ENCODE measurements at regions not wholly inside any gene's neighbourhood (a gene's known extent, or its start where the extent isn't known, plus 50 kb on each side); places are given as distances from the start of the nearest gene placed in this dataset.

DNA sequence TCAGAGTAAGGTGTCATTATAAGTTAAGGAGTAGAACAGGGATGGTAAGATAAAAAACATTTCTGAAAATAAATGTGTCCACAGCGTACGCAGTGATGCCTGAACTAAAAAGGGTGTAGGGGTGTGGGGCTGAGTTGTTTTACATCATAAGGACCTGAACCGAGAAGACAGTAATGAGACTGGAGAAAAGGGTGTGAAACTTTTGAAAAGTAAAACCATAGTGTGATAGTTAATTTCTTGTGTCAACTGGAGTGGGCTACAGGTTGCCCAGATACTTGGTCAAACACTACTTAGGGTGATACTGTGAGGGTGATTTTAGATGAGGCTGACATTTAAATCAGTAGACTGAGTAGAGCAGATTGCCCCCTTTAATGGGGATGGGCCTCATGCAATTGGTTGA is 169.0 kb upstream of the PRPS1L1 start:
- intact Hi-C loops (cut with DNase I) = no loop called here
- no peak for DNase-seq

DNA sequence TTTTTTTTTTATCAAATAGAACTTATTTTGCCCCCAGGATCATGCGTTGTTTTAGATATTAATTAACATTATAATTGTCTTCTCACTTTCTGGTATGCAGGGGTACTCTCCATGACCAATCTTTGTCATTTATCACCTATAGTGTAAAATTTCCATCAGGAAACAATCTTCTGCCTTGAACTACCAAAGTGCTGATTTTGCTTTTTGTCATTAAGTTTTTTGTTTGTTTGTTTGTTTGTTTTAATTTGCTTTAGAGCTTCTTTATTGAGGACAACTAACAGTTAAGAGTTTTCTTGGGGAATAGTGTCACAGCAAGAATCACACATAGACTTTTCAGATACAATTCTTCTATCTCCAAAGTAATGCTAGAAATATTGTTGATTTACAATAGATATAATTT is 171.2 kb upstream of the PRPS1L1 start:
- DNase-seq = no peak
- intact Hi-C loops (cut with DNase I) = no loop called here

DNA sequence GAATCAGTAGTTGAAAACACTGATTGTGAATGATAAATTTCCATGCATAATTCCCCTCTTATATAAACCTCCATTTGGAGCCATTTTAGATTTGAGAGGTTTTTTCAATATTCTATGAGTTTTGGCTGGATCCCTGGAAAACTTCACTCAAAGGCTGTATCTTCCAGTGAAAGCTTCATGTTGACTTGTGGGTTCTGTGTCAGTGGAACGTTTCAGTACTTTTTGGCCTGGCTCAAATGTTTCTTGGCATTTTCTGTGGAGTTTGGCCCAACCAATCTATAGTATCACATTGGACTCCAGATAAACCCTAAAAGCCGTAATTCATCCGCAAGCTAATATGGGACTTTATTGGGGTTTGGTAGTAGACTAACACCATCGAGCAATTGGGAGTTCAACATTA is 172.6 kb upstream of the PRPS1L1 start:
- intact Hi-C loops (cut with DNase I) = no loop called here
- no peak for DNase-seq

GRCh38 chr7:18200855-18201254 is 173.2 kb upstream of the PRPS1L1 start:
- peak in 6 of 10 donors; percentile 15 to 89 (median 61) for DNase-seq
- intact Hi-C loops (cut with DNase I) = no loop called here

- intact Hi-C loops (cut with DNase I) = no loop called here
- DNase-seq = peak in 1 of 10 donors; percentile 40
Measured at GRCh38 chr7:18201350-18201749, 173.7 kb upstream of the PRPS1L1 start.

DNA sequence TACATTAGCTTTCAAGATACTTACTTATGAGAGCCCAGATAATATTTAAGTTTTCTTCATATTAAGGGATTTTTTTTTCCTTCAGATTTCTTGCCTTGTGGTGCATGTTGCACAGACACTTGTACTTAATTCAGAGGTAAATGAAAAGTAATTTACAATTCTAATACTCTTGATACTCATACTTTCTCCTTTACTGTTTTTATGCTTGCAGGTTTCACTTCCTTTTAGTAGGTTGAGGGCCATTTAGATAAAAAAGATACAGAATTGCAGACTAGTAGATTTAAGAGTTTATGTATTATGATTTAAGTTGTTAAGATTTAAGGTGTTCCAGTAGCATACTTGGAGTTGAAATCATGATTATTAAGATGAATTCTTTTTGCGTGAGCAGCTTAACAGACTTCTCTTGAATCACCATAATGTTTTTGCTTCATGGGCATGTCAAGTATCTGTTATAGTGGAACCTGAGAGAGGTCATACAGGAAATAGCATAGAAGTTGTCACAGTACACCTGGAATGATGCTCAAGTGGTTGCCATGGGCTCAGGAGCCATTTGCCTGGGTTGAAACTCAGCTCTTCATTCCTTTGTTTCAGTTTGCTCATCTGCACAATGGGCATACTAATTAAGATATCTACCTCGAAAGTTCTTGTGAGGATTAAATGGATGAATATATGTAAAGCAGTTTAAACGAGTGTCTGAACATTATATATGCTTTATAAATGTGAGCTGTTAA is 174.8 kb upstream of the PRPS1L1 start:
- intact Hi-C loops (cut with DNase I) = no loop called here
- DNase-seq = no peak

DNA sequence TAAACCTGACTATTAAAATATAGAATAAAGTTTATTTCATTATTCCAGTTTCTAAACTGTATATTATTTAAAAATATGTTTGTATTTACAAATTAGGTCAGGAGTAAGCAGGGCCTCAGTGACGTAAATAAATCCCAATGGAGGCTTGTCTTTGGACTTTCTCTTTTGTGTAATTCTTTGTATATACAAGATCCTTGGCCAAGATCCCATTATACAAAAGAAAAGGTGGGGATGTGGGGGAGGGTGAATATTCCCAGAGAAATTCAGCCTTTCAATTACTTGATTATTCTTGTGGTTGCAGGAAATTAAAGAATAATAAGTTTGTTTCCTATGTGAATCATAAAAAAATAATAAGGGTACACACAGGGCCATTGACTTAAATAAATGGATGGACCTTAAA is 178.7 kb upstream of the PRPS1L1 start:
- intact Hi-C loops (cut with DNase I) = no loop called here
- DNase-seq = no peak

GRCh38 chr7:18208921-18209320 is 181.3 kb upstream of the PRPS1L1 start:
- no peak for DNase-seq
- intact Hi-C loops (cut with DNase I) = no loop called here

DNA sequence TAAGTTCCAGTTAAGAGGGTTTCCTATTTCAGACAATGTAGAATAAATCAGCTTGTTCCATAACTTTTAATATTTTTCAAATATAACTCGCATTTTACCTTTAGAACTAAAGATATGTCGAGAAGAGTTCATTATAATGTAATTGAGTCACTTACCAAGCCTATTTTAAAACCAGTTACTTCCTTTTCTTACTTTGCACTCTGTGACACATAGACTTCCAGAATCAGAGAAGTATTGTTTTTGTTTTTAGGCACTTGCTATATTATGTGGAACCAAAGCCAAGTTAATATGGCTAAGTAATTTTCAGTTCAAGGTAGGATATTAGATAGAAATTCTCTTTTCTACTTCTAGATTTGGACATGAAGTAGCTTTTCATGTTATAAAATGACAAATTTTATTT is 182.7 kb upstream of the PRPS1L1 start:
- intact Hi-C loops (cut with DNase I) = no loop called here

GRCh38 chr7:18210788-18211187 is 183.1 kb upstream of the PRPS1L1 start:
- intact Hi-C loops (cut with DNase I) = no loop called here

More for the DNA sequence above, 182.7 kb upstream of the PRPS1L1 start:
- no peak for DNase-seq

DNA sequence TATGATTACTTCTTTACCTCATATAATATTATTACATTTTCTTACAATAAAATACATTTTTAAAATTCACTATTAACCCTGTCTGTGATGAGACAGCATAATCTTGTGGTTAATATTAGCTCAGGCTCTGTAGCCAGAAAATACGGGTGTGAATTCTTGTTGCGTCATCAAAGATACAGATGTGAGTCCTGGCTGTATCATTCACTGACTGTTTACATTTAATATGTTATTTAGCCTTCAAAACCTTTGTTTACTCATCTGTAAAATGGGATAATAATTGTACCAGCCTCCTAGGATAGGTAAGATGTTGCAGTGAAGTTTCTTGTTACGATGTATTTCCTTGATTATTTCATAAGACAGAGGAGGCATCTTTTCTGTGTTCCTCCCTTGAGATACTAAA is 184.7 kb upstream of the PRPS1L1 start:
- intact Hi-C loops (cut with DNase I) = no loop called here
- DNase-seq = no peak

More at GRCh38 chr7:18210788-18211187, 183.1 kb upstream of the PRPS1L1 start:
- DNase-seq = no peak

DNA sequence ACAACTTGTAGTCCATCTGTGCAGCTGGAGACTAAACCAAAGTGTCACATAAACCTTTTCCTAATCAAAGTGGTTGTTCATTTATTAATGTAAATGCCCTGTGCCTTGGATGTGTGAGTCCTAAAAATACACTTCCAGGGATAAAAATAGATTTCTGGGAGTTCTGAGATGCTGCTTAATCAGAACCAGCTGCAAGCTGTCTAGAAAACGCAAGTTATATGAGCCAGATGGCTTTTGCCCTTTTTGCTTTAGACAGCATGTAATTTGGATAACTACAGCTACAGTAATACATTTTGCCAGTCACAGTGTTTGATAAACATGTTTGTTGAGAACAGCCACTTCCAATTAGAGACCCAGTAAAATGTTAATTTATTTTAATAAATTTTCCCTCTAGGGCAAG is 185.1 kb upstream of the PRPS1L1 start:
- no peak for DNase-seq
- intact Hi-C loops (cut with DNase I) = no loop called here

DNA sequence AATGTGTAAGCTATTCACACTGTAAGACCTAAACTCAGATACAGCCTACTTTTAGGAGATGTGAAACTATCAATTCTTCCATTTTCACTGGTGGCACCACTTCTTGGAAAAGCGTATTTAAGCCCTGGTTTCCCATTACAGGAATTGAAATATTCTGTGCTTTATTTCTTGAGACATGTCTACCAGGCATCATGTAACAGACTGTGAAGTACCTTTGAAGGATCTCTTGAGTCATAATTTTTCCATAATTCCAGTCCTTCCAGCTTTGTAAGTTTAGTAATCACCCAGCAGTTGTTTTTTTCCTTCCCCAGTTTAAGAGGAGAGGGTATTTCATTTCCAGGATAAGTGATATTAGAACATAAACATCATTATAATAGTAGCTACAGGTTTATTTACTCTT is 186.0 kb upstream of the PRPS1L1 start:
- no peak for DNase-seq
- intact Hi-C loops (cut with DNase I) = no loop called here

GRCh38 chr7:18216270-18216669 is 188.6 kb upstream of the PRPS1L1 start:
- intact Hi-C loops (cut with DNase I) = no loop called here
- DNase-seq = no peak

DNA sequence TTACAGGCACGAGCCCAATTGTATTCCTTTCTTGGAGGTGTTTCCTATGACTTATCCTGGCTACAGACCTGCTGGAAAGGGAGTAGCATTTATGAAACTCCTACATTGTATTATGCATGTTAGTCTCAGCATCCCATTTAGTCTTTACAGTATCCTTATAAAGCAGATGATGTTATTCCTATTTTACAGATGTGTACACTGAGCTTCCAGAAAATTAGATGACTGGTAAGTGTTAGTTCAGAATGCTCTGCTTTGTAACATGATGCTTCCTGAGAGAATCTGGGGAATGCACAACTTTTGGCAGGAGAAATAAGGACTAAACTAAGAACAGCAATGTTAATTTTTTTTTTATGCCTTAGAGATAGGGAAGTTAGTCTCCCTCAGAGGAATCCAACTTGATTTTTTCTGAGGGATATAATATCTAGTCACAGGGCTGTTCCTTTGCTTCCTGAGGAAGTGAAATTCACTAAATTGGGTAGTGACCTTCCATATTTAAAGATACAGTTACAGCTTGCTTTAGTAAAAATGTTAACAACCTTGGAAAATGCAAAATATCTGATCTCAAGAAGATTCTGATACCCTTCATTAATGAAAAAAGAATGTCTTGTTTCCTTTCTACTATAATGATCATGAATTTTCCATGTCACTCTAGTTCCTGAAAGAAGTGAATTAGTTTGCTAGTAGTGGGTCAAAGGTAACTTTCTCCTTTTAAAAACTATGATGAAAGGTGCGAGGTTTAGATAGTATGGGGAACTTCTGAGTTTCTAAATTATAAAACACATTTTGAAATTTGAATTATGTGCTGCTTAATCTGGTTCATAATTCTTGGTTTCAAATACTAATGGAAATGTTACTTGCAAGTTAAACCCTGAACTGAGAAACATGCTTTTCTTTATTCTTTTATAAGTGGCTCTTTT is 194.0 kb upstream of the PRPS1L1 start:
- DNase-seq = no peak
- intact Hi-C loops (cut with DNase I) = no loop called here

DNA sequence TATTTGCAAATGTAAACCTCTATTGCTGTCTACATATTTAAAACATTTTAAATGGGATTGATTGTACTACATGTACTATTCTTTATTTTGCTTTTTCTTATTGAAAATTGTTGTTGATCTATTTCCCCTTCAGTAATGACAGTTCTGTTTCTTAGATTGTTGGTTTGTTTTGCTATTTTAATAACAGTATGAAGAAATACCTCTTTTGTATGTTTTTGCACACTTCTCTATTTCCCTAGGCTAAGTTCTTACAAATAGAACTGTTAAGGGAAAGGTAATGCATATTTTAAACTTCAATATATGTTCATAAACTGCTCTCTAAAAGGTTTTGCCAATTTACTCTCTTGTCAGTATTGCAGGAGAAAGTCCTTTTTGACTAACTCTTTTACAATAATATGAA is 195.0 kb upstream of the PRPS1L1 start:
- DNase-seq = no peak
- intact Hi-C loops (cut with DNase I) = no loop called here

DNA sequence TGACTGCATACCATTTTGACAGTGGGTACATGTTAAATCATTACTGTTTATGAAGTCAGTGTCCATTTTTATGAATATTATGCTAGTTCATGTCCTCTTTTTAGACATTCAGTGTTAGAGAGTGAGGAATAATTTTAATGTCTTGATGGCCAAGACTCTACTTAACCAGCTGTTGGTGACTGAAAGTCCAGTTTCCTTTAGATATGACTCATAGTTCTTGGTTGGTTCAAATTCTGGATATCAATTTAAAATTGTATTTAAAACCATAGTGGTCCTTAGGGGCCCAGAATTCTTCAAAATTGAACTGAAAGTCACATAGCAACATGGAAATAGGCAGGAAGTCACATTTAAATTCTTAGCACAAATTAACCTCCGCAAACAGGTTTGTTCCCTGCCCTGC is 196.5 kb upstream of the PRPS1L1 start:
- intact Hi-C loops (cut with DNase I) = no loop called here
- DNase-seq = no peak

GRCh38 chr7:18225067-18225466 is 197.4 kb upstream of the PRPS1L1 start:
- DNase-seq = no peak
- intact Hi-C loops (cut with DNase I) = no loop called here

- no peak for DNase-seq
- intact Hi-C loops (cut with DNase I) = no loop called here
Measured at GRCh38 chr7:18226598-18226997, 199.0 kb upstream of the PRPS1L1 start.

- intact Hi-C loops (cut with DNase I) = no loop called here
- DNase-seq = no peak
Measured at GRCh38 chr7:18228686-18229085, 201.0 kb upstream of the PRPS1L1 start.

GRCh38 chr7:18230271-18230670 is 202.6 kb upstream of the PRPS1L1 start:
- intact Hi-C loops (cut with DNase I) = no loop called here
- DNase-seq = no peak

DNA sequence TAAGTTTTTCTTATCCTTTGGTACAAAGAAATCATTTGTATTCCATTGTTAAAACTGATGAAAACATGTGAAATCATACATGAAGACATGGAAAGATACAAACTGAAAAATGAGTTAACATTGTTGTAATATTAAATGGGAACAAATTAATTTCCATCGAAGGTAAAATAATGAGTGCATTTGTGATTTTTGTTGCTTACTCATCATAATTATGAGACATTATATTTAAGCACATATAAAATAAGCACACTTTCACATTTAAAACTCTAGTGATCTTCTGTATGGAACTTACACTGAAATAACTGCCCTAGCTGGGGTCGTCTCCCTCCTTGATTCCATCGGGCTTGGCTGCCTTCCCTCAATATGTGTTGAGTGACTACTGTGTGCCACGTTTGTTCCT is 204.2 kb upstream of the PRPS1L1 start:
- intact Hi-C loops (cut with DNase I) = no loop called here
- DNase-seq = no peak

All from posterior cingulate gyrus (tissue), 11 donors.